SH-SY5Y (cell line): ENCODE measurements at regions not wholly inside any gene's neighbourhood (a gene's known extent, or its start where the extent isn't known, plus 50 kb on each side); places are given as distances from the start of the nearest gene placed in this dataset.

ENCODE experiments used
- GATA2 ChIP-seq: IDR thresholded peaks from 2 replicates; pipeline ENCODE4 v1.6.1; 2011; ENCODE audit warnings: mild to moderate bottlenecking, low read depth, low read length
- GATA3 ChIP-seq: IDR thresholded peaks from 2 replicates; pipeline ENCODE4 v1.6.1; 2011; ENCODE audit warnings: low read depth, mild to moderate bottlenecking, low read length, moderate library complexity

DNA sequence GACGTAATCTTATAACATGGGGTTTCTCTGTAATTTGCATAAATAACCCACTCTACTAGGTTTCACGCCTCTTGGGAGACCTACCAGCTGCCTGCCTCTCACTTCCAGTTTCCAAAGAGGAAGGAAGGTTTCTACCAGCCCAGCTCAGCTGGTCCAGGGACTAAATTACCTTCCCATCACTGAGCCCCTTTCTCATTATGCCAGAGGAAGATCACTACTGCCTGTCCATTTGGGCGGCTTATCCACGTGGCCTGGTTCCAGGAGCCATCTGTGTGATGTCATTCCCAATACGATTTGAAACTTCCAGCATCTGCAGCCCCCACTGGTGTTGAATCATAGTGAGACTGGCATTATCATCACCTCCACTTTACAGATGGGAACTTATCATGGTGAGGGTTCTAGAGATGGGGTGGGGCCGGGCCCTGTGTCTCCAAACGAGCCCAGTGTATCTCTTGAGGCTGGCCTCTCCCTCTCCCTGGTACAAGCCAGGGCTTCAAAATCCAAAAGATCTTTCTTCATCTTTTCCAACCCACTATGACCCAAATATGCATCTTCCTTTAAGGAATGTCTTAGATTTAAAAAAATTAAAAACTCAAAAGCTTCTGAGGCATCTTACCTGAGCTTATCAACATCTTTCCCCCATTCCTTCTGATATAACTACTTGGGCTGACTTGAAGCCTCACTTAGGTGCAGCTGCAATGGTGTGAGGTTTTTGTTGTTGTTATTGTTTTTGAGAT is 140.8 kb downstream of the DDX1 start:
- TF ChIP-seq GATA3 (no peak), GATA2 (no peak; the same call in 1 of the 2 replicates)

- TF ChIP-seq GATA3 (no peak), GATA2 (no peak)
Measured at GRCh38 chr2:15733867-15734673, 142.4 kb downstream of the DDX1 start.

DNA sequence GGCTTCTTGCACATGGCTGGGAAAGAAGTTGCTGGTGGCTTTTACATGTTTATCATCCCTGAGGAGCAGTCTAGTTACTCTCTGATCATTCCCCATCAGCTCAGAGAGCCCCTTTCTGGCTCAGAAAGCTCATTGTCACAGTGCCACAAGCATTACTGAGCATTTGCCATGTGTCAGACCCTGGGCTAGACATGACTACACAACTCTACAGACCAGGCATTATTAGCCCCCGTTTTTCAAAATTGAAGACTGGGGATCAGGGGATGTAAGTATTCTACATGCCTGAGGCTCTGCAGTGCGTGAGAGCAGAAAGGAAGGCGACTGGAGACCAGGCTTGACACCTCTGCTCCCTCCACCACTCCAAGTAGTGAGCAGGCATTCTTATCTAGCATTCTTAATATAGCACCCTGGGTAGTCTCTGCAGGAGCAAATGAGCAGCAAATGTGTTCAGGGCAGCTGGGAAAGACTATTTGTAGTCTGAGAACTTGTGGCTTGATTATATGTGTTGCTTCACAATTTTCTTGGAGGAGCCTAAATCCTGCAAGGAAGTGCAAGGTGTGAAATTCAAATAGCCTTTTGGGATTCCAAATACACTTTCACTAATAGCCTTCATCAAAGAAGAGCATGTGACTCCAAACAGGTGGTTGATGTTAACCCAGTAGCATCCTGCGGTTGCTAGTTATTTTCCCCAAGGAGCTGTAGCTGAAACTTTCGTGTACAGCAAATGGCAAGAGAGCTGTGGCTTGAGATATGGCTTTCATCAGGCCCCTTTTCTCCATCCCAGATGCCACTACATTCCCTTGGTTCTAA is 143.2 kb downstream of the DDX1 start:
- TF ChIP-seq GATA3 (no peak), GATA2 (no peak)

GRCh38 chr2:15735484-15736326 is 144.0 kb downstream of the DDX1 start:
- TF ChIP-seq GATA3 (no peak), GATA2 (no peak)

- TF ChIP-seq GATA3 (no peak), GATA2 (no peak)
Measured at GRCh38 chr2:15736396-15737180, 144.9 kb downstream of the DDX1 start.

DNA sequence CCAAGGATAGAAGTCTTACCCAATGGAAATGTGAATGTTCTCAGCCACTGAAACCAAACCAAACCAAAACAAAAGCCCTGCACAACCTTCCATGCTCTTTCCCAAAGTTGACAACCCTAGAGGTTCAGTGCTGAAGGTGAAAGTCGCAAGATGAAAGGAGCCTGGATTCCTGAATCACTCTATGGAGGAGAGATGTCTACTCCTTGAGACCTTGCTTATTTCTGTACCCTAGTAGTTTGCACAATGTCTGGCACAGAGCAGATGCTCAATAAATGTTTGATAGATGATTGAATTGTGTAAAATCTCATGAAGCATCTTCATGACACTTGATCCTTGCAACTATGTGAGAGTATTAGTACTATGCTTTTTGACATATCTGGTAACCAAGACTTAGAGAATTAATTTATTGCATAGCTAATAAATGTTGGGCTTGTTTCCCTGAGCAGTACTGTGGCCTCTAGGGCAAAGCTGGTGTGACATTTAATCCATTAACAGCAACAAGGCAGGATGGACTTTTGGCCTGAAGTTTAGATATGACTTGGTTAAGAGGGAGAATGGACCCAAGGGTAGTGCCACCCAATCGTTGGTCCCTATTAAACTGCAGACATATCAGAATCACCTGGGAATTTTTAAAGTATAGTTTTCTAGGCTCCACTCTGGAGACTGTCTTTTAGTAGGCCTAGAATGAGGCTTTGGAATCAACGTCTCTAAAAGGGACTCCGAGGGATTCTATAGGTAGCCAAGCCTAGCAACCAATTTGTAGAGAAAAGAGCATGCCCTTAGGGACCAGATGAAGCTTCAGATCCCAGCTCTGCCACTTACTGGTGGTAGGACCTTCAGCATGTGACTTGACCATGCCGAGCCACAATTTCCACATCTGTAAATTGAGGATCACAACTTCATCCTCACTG is 145.9 kb downstream of the DDX1 start:
- TF ChIP-seq GATA2 = no peak
- TF ChIP-seq GATA3 = no peak

DNA sequence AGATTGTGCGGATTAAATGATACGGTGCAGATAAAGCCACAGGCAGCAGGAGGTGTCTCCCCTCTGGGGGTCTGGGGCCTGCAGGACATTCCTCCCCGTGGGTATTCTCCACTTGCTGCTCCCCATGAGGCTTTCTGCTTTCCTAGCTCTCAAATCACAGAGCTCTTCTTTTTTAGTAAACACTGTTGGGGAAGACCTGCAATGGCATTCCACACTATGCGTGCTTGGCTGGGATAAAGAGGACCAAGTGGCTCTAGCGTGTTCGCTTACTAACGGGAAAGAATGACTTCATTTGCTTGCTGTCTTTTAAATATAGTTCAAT is 146.5 kb downstream of the DDX1 start:
- TF ChIP-seq GATA2 (no peak), GATA3 (no peak)

DNA sequence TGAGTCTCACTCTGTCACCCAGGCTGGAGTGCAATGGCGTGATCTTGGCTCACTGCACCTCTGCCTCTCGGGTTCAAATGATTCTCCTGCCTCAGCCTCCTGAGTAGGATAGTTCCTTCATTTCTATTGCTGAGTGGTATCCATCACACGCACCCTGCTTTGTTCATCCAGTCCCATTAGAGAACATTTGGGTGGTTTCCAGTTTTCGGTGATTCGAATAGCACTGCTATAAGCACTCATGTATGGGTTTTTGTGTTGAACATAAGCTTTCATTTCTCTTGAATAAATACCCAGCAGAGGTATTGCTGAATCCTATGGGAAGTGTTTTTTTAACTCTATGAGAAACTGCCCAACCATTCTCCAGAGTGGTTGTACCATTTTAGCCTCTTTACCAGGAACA is 147.3 kb downstream of the DDX1 start:
- TF ChIP-seq GATA2 (no peak), GATA3 (no peak)

GRCh38 chr2:15744820-15745219 is 153.2 kb downstream of the DDX1 start:
- TF ChIP-seq GATA3 (no peak), GATA2 (no peak)

DNA sequence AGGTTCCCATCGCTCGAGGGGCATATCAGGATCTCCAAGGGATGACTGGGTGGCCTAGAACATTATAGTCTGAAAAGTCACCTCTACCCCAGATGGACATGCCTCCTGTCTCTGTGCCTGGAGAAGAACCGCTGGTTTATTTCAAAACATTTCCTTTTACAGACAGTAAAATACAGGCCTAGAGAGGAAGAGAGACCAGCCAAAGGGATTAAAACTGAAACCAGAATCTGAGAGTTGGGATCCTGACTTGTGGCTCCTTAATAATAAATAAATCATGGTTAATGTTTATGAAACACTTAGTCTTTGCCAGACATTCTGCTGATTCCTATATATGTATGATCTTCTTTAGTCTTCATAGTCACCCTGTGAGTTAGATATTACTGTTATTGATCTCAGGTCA is 153.7 kb downstream of the DDX1 start:
- TF ChIP-seq GATA3 = no peak
- no peak for TF ChIP-seq GATA2

DNA sequence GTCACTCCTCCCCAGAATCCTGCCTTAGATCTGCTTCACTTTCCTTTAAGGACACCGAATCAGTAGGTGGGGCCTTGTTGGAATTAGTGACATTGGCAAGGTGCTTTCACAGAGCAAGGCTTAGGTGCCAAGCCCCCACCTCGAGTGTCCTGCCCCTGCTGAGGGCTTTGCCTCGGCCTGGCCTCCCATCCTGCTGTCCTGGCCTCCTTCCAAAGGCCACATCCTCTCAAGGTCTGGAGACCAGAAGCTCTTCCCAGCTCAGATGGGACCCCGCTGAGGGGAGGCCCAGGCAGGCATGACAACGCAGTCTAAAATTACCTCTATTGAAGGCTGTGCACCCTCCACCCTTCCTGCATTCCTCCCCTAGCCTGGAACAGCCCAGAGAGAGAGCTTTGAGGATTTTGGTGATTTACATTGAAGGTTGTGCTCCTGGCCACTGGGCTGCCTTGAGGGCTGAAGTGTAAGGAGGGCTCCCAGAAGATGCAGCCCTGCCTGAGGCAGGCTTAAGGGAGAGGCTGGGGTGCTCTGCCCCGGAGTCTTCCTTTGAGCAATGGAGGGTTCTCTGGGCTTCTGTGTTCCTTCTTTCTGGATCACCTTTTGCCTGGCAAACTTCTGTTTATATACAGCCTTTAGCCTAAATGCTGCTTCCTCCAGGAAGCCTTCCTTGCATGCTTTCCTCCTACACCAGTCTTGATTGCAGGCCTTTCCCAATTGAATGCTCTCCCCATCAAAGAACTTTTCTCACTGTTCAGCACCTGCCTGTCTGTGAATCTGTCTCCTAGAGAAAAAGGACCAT is 154.4 kb downstream of the DDX1 start:
- no peak for TF ChIP-seq GATA3
- no peak for TF ChIP-seq GATA2
